ENCODE measurements at regions not wholly inside any gene's neighbourhood (a gene's known extent, or its start where the extent isn't known, plus 50 kb on each side); places are given as distances from the start of the nearest gene placed in this dataset.

DNA sequence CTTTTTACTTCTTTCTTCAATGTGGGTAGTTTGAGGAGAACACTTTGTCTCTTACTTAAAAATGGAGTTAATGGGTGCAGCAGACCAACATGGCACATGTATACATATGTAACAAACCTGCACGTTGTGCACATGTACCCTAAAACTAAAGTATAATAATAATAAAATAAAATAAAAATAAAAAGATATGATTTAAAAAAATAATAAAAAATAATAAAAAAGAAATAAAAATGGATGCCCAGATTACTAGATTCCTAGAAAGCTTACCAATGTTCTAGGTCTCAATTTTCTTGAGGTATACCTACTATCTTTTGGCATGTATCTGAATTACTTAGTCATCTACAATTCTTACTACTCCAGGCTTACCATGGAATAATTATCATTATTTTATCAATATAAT lies 2001.6 kb upstream of the CDH9 start:
- Histone ChIP-seq H4K91ac (ENCODE audit: insufficient read length, low read depth, low read length) (no peak overlapping the region), H3K14ac (ENCODE audit: insufficient read depth, low read length) (no peak overlapping the region), H3K27ac (ENCODE audit: insufficient read length, low read depth, low read length) (no peak overlapping the region), H2AFZ (ENCODE audit: low read length) (no peak overlapping the region), H3K23ac (ENCODE audit: insufficient read length, low read depth, low read length) (no peak overlapping the region), H4K8ac (replicated peaks; ENCODE audit: insufficient read length, low read depth, low read length) (no peak overlapping the region), H3K4me1 (ENCODE audit: insufficient read depth, low read length) (no peaks in the 10 kb centered on the region), H3T11ph (ENCODE audit: low read length) (no peak overlapping the region), H4K20me1 (ENCODE audit: control insufficient read depth, insufficient read depth, insufficient read length) (no peaks in the 10 kb centered on the region), H3K9me3 (ENCODE audit: control insufficient read depth, low read depth, low read length) (no peaks in the 10 kb centered on the region), H3K23me2 (ENCODE audit: insufficient read length, low read depth, low read length, poor library complexity, severe bottlenecking) (peaks cover 3% of the 10 kb centered on the region), H3K79me2 (ENCODE audit: insufficient read depth, low read length) (no peaks in the 10 kb centered on the region), H2BK5ac (ENCODE audit: insufficient read length, low read length) (no peak overlapping the region), H2AK5ac (ENCODE audit: insufficient read length, low read length) (no peak overlapping the region), H2BK15ac (ENCODE audit: low read depth, low read length) (no peak overlapping the region), H3K79me1 (ENCODE audit: insufficient read depth, low read depth, low read length, poor library complexity, severe bottlenecking) (no peaks in the 10 kb centered on the region), H2BK120ac (ENCODE audit: low read depth, low read length, poor library complexity, severe bottlenecking) (no peak overlapping the region), H3K27me3 (ENCODE audit: insufficient read depth, low read length) (no peaks in the 10 kb centered on the region), H3K18ac (ENCODE audit: insufficient read length, low read depth, low read length) (no peak overlapping the region), H2BK20ac (ENCODE audit: low read depth, low read length, poor library complexity, severe bottlenecking) (no peak overlapping the region), H3K56ac (ENCODE audit: insufficient read length, low read depth, low read length) (no peak overlapping the region), H3K4me2 (ENCODE audit: insufficient read depth, insufficient read length, low read length) (no peak overlapping the region), H3K9ac (ENCODE audit: extremely low read depth, insufficient read length, low read length) (no peak overlapping the region), H4K5ac (ENCODE audit: insufficient read length, low read depth, low read length) (no peak overlapping the region), H3K4ac (ENCODE audit: low read depth, low read length) (no peak overlapping the region), H2BK12ac (ENCODE audit: insufficient read length, low read depth, low read length) (no peak overlapping the region)
- TF ChIP-seq, protein P1, sequence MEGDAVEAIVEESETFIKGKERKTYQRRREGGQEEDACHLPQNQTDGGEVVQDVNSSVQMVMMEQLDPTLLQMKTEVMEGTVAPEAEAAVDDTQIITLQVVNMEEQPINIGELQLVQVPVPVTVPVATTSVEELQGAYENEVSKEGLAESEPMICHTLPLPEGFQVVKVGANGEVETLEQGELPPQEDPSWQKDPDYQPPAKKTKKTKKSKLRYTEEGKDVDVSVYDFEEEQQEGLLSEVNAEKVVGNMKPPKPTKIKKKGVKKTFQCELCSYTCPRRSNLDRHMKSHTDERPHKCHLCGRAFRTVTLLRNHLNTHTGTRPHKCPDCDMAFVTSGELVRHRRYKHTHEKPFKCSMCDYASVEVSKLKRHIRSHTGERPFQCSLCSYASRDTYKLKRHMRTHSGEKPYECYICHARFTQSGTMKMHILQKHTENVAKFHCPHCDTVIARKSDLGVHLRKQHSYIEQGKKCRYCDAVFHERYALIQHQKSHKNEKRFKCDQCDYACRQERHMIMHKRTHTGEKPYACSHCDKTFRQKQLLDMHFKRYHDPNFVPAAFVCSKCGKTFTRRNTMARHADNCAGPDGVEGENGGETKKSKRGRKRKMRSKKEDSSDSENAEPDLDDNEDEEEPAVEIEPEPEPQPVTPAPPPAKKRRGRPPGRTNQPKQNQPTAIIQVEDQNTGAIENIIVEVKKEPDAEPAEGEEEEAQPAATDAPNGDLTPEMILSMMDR (conservative IDR thresholded peaks at IDR 0.05): no peak
- Mint-ChIP-seq H3K27me3 (ENCODE audit: low read depth) (no peaks in the 10 kb centered on the region), H3K4me1 (peaks cover 6 to 8% of the 10 kb centered on the region in 2 experiments), H3K36me3 (ENCODE audit: insufficient read depth in 1 of 3, low read depth in 3 of 3) (no peaks in the 10 kb centered on the region; a peak in 1 of 7 replicates), H3K4me3 (no peak overlapping the region), H3K27ac (no peak overlapping the region), H3K9me3 (no peaks in the 10 kb centered on the region; a peak in 1 of 5 replicates)
- DNase-seq: no peak
- no CpG with 5 or more reads among the region's 1 CpG for WGBS (ENCODE audit: extremely low coverage, insufficient read length, low lambda C conversion rate)

All from H9 (cell line).